SH-SY5Y (cell line): ENCODE measurements at regions not wholly inside any gene's neighbourhood (a gene's known extent, or its start where the extent isn't known, plus 50 kb on each side); places are given as distances from the start of the nearest gene placed in this dataset.

ENCODE experiments used
- GATA2 ChIP-seq: IDR thresholded peaks from 2 replicates; pipeline ENCODE4 v1.6.1; 2011; ENCODE audit warnings: mild to moderate bottlenecking, low read depth, low read length
- GATA3 ChIP-seq: IDR thresholded peaks from 2 replicates; pipeline ENCODE4 v1.6.1; 2011; ENCODE audit warnings: low read depth, mild to moderate bottlenecking, low read length, moderate library complexity

DNA sequence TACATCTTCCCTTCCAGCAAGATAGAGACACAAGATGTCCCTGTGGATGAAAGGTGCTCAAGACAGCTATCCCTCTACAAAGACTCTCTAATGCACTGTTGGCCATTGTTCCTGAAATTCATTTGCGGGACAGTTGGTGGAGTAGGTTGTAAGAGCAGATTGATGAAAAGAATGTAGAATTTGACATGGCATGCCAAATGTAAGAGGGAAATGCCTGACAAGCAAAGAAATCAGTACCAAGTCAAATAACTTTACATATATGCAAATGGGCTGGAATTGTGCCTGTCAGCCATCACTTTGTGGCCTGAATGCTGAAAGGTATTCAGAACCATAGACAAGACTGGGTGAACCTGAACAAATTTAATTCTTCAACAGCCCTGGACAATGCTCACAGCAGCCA lies 120.3 kb upstream of the FAM204A start:
- TF ChIP-seq GATA2 (no peak), GATA3 (no peak)
